ENCODE measurements at regions not wholly inside any gene's neighbourhood (a gene's known extent, or its start where the extent isn't known, plus 50 kb on each side); places are given as distances from the start of the nearest gene placed in this dataset.

DNA sequence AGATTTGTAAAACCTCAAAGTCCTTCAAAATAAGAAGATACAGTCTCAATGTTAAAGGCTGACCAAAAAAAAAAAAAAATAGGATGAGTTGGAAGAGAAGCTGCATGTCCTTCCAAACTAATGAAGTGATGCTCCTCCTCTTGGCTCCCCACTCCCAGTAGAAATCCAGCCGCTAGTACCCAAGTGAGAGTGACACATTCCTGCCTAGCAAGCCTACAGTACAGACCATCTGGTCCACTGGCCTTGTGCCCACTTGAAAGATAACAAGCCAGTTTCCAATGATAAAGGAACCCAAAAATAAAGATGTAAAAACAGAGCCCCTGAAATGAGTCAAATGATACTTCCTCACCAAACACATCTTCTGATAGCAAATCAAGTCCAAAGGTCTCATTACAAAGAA is 258.7 kb upstream of the NSMCE3 start:
- intact Hi-C loops (cut with micrococcal nuclease) (no loop called here), dilution Hi-C loops (cut with MboI; ENCODE audit: extremely low pct_ligation_motif_present, low sequenced_read_pairs) (no loop called here)
- ChIA-PET CTCF (no interaction called here), POLR2A (no interaction called here)
- Histone ChIP-seq H3K27ac (ENCODE audit: insufficient read depth, low read depth, low read length) (no peak overlapping the region), H3K27me3 (ENCODE audit: control insufficient read depth in 2 of 2, insufficient read depth in 2 of 2, low read length in 2 of 2) (no peaks in the 10 kb centered on the region), H3K9me1 (replicated peaks; ENCODE audit: control insufficient read depth, extremely low read depth, insufficient read depth, low read length) (no peaks in the 10 kb centered on the region), H4K20me1 (replicated peaks; ENCODE audit: control insufficient read depth, extremely low read depth, insufficient read depth, low read length) (no peaks in the 10 kb centered on the region), H2AFZ (ENCODE audit: low read depth, low read length) (no peak overlapping the region), H3K9ac (replicated peaks; ENCODE audit: extremely low read depth, insufficient read depth, low read length) (no peak overlapping the region), H3K4me3 (replicated peaks in 1 of 3; ENCODE audit: insufficient read depth in 1 of 3, low read depth in 1 of 3, low read length in 3 of 3) (no peak overlapping the region), H3K36me3 (ENCODE audit: control insufficient read depth in 2 of 2, extremely low read depth in 1 of 2, insufficient read depth in 2 of 2, low read length in 2 of 2) (no peaks in the 10 kb centered on the region), H3K4me2 (ENCODE audit: insufficient read depth, low read length) (no peak overlapping the region), H3K79me2 (ENCODE audit: control insufficient read depth, insufficient read depth, low read length) (no peaks in the 10 kb centered on the region), H3K9me3 (replicated peaks; ENCODE audit: control insufficient read depth, insufficient read depth, low read length) (no peaks in the 10 kb centered on the region), H3K4me1 (ENCODE audit: control insufficient read depth, extremely low read depth, insufficient read depth, low read length) (no peaks in the 10 kb centered on the region)
- TF ChIP-seq EZH2 (IDR thresholded peaks at IDR 0.05; ENCODE audit: borderline replicate concordance, low read depth, low read length, severe bottlenecking) (no peak), JUN (IDR thresholded peaks at IDR 0.05; ENCODE audit: borderline replicate concordance, insufficient read depth, insufficient read length, low read depth) (no peak), FOS (IDR thresholded peaks at IDR 0.05; ENCODE audit: borderline replicate concordance, insufficient read depth, low read length) (no peak), GATA2 (IDR thresholded peaks at IDR 0.05; ENCODE audit: insufficient read depth, insufficient read length, low read depth, low read length) (no peak), POLR2A (IDR thresholded peaks at IDR 0.05; ENCODE audit: low read depth, low read length) (no peak), MYC (IDR thresholded peaks at IDR 0.05; ENCODE audit: low read depth, low read length) (no peak), POLR2AphosphoS5 (IDR thresholded peaks at IDR 0.05; ENCODE audit: insufficient read depth, low read depth, low read length) (no peak)
- TF ChIP-seq, protein P1, sequence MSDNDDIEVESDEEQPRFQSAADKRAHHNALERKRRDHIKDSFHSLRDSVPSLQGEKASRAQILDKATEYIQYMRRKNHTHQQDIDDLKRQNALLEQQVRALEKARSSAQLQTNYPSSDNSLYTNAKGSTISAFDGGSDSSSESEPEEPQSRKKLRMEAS (IDR thresholded peaks at IDR 0.05; ENCODE audit: insufficient read depth, insufficient read length): no peak
- TF ChIP-seq, protein P2, sequence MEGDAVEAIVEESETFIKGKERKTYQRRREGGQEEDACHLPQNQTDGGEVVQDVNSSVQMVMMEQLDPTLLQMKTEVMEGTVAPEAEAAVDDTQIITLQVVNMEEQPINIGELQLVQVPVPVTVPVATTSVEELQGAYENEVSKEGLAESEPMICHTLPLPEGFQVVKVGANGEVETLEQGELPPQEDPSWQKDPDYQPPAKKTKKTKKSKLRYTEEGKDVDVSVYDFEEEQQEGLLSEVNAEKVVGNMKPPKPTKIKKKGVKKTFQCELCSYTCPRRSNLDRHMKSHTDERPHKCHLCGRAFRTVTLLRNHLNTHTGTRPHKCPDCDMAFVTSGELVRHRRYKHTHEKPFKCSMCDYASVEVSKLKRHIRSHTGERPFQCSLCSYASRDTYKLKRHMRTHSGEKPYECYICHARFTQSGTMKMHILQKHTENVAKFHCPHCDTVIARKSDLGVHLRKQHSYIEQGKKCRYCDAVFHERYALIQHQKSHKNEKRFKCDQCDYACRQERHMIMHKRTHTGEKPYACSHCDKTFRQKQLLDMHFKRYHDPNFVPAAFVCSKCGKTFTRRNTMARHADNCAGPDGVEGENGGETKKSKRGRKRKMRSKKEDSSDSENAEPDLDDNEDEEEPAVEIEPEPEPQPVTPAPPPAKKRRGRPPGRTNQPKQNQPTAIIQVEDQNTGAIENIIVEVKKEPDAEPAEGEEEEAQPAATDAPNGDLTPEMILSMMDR (IDR thresholded peaks at IDR 0.05; ENCODE audit: extremely low read depth in 1 of 2, insufficient read depth in 1 of 2, low read depth in 1 of 2, low read length in 2 of 2): no peak
- DNase-seq (ENCODE audit: low read depth, low spot score) (no peak), FAIRE-seq (no peak)
- BruUV-seq (replicated peaks): no TSS peak
